ENCODE measurements at regions not wholly inside any gene's neighbourhood (a gene's known extent, or its start where the extent isn't known, plus 50 kb on each side); places are given as distances from the start of the nearest gene placed in this dataset.

GRCh38 chr11:15622231-15622890 is 507.6 kb downstream of the INSC start:
- DNase-seq: no peak
- Mint-ChIP-seq H3K27me3 (no peaks in the 10 kb centered on the region), H3K4me1 (no peaks in the 10 kb centered on the region), H3K9me3 (no peaks in the 10 kb centered on the region), H3K36me3 (no peaks in the 10 kb centered on the region), H3K4me3 (no peak overlapping the region), H3K27ac (no peak overlapping the region)
- no peak for ATAC-seq (ENCODE audit: low read depth)
- POLR2A ChIA-PET: no interaction called here

GRCh38 chr11:15624701-15625100 is 510.0 kb downstream of the INSC start:
- POLR2A ChIA-PET: no interaction called here
- ATAC-seq (ENCODE audit: low read depth): no peak
- H3K27ac Mint-ChIP-seq: no peak overlapping the region
- no peaks in the 10 kb centered on the region for H3K27me3 Mint-ChIP-seq
- H3K9me3 Mint-ChIP-seq: no peaks in the 10 kb centered on the region
- DNase-seq: no peak
- H3K4me3 Mint-ChIP-seq: no peak overlapping the region
- H3K4me1 Mint-ChIP-seq: no peaks in the 10 kb centered on the region
- H3K36me3 Mint-ChIP-seq: no peaks in the 10 kb centered on the region

GRCh38 chr11:15625691-15626090 is 511.0 kb downstream of the INSC start:
- no peak overlapping the region for H3K27ac Mint-ChIP-seq
- H3K9me3 Mint-ChIP-seq: no peaks in the 10 kb centered on the region
- ATAC-seq (ENCODE audit: low read depth): no peak
- POLR2A ChIA-PET: no interaction called here
- no peaks in the 10 kb centered on the region for H3K36me3 Mint-ChIP-seq
- no peak overlapping the region for H3K4me3 Mint-ChIP-seq
- no peak for DNase-seq
- H3K4me1 Mint-ChIP-seq: no peaks in the 10 kb centered on the region
- no peaks in the 10 kb centered on the region for H3K27me3 Mint-ChIP-seq

- no peaks in the 10 kb centered on the region for H3K36me3 Mint-ChIP-seq
- H3K4me3 Mint-ChIP-seq: no peak overlapping the region
- H3K27ac Mint-ChIP-seq: no peak overlapping the region
- ATAC-seq (ENCODE audit: low read depth) (no peak), DNase-seq (no peak)
- H3K4me1 Mint-ChIP-seq: no peaks in the 10 kb centered on the region
- POLR2A ChIA-PET: no interaction called here
- peaks cover 4% of the 10 kb centered on the region for H3K27me3 Mint-ChIP-seq
- no peaks in the 10 kb centered on the region for H3K9me3 Mint-ChIP-seq
Observed at GRCh38 chr11:15627560-15627959, 512.8 kb downstream of the INSC start.

GRCh38 chr11:15629690-15630321 is 515.1 kb downstream of the INSC start:
- H3K4me3 Mint-ChIP-seq: no peak overlapping the region
- H3K27me3 Mint-ChIP-seq: peaks cover 5% of the 10 kb centered on the region
- peaks cover 3% of the 10 kb centered on the region for H3K4me1 Mint-ChIP-seq
- POLR2A ChIA-PET: no interaction called here
- DNase-seq (no peak), ATAC-seq (ENCODE audit: low read depth) (no peak)
- H3K36me3 Mint-ChIP-seq: no peaks in the 10 kb centered on the region
- H3K9me3 Mint-ChIP-seq: no peaks in the 10 kb centered on the region
- H3K27ac Mint-ChIP-seq: no peak overlapping the region

GRCh38 chr11:15630896-15631295 is 516.2 kb downstream of the INSC start:
- no peak for DNase-seq
- H3K36me3 Mint-ChIP-seq: no peaks in the 10 kb centered on the region
- no peak overlapping the region for H3K4me3 Mint-ChIP-seq
- H3K27ac Mint-ChIP-seq: no peak overlapping the region
- peaks cover 3% of the 10 kb centered on the region for H3K4me1 Mint-ChIP-seq
- H3K27me3 Mint-ChIP-seq: peaks cover 5% of the 10 kb centered on the region
- ATAC-seq (ENCODE audit: low read depth): no peak
- H3K9me3 Mint-ChIP-seq: no peaks in the 10 kb centered on the region
- POLR2A ChIA-PET: no interaction called here

GRCh38 chr11:15635521-15635920 is 520.8 kb downstream of the INSC start:
- H3K27ac Mint-ChIP-seq: no peak overlapping the region
- no peak overlapping the region for H3K4me3 Mint-ChIP-seq
- H3K9me3 Mint-ChIP-seq: no peaks in the 10 kb centered on the region
- peaks cover 5% of the 10 kb centered on the region for H3K27me3 Mint-ChIP-seq
- H3K36me3 Mint-ChIP-seq: no peaks in the 10 kb centered on the region
- no peak for ATAC-seq (ENCODE audit: low read depth)
- DNase-seq: no peak
- POLR2A ChIA-PET: no interaction called here
- H3K4me1 Mint-ChIP-seq: peaks cover 3% of the 10 kb centered on the region

GRCh38 chr11:15636521-15637089 is 521.9 kb downstream of the INSC start:
- POLR2A ChIA-PET: no interaction called here
- DNase-seq (no peak), ATAC-seq (ENCODE audit: low read depth) (no peak)
- Mint-ChIP-seq H3K9me3 (no peaks in the 10 kb centered on the region), H3K27ac (no peak overlapping the region), H3K4me1 (peaks cover 3% of the 10 kb centered on the region), H3K36me3 (no peaks in the 10 kb centered on the region), H3K27me3 (peaks cover 5% of the 10 kb centered on the region), H3K4me3 (no peak overlapping the region)

GRCh38 chr11:15638386-15638787 is 523.7 kb downstream of the INSC start:
- H3K9me3 Mint-ChIP-seq: no peaks in the 10 kb centered on the region
- no peak for DNase-seq
- H3K4me1 Mint-ChIP-seq: no peaks in the 10 kb centered on the region
- H3K4me3 Mint-ChIP-seq: no peak overlapping the region
- no peak for ATAC-seq (ENCODE audit: low read depth)
- peaks cover 2% of the 10 kb centered on the region for H3K27me3 Mint-ChIP-seq
- H3K27ac Mint-ChIP-seq: no peak overlapping the region
- POLR2A ChIA-PET: no interaction called here
- no peaks in the 10 kb centered on the region for H3K36me3 Mint-ChIP-seq

GRCh38 chr11:15640318-15640717 is 525.6 kb downstream of the INSC start:
- DNase-seq (no peak), ATAC-seq (ENCODE audit: low read depth) (no peak)
- Mint-ChIP-seq H3K4me1 (no peaks in the 10 kb centered on the region), H3K4me3 (no peak overlapping the region), H3K27me3 (peaks cover 2% of the 10 kb centered on the region), H3K36me3 (no peaks in the 10 kb centered on the region), H3K9me3 (no peaks in the 10 kb centered on the region), H3K27ac (no peak overlapping the region)
- POLR2A ChIA-PET: no interaction called here

- Mint-ChIP-seq H3K9me3 (no peaks in the 10 kb centered on the region), H3K4me3 (no peak overlapping the region), H3K27me3 (peaks cover 2% of the 10 kb centered on the region), H3K36me3 (no peaks in the 10 kb centered on the region), H3K4me1 (no peaks in the 10 kb centered on the region), H3K27ac (no peak overlapping the region)
- POLR2A ChIA-PET: no interaction called here
- no peak for DNase-seq
- ATAC-seq (ENCODE audit: low read depth): no peak
Observed at GRCh38 chr11:15641271-15642045, 526.7 kb downstream of the INSC start.

- Mint-ChIP-seq H3K4me1 (no peaks in the 10 kb centered on the region), H3K27me3 (peaks cover 5% of the 10 kb centered on the region), H3K4me3 (no peak overlapping the region), H3K9me3 (no peaks in the 10 kb centered on the region), H3K27ac (no peak overlapping the region), H3K36me3 (no peaks in the 10 kb centered on the region)
- no peak for DNase-seq
- POLR2A ChIA-PET: no interaction called here
- no peak for ATAC-seq (ENCODE audit: low read depth)
Observed at GRCh38 chr11:15645201-15645600, 530.5 kb downstream of the INSC start.

- no peak for DNase-seq
- Mint-ChIP-seq H3K36me3 (no peaks in the 10 kb centered on the region), H3K9me3 (no peaks in the 10 kb centered on the region), H3K4me1 (no peaks in the 10 kb centered on the region), H3K27me3 (peaks cover 22% of the 10 kb centered on the region), H3K27ac (no peak overlapping the region), H3K4me3 (no peak overlapping the region)
- no peak for ATAC-seq (ENCODE audit: low read depth)
- POLR2A ChIA-PET: no interaction called here
Observed at GRCh38 chr11:15649371-15650104, 534.8 kb downstream of the INSC start.

Data from activated naive CD8-positive, alpha-beta T cell treated with anti-CD3 and anti-CD28 coated beads, Interleukin-2, amount 10 ng/mL, durations not matched to agents 7 days and 5 days (primary cell).